Adrenal gland (tissue), 9 donors: ENCODE measurements at regions not wholly inside any gene's neighbourhood (a gene's known extent, or its start where the extent isn't known, plus 50 kb on each side); places are given as distances from the start of the nearest gene placed in this dataset.

ENCODE experiments used
- DNase-seq, 7 donors: peaks; one replicate each; pipeline ENCODE4 v3.0.0-alpha.2; 2019 to 2020
- H3K27ac ChIP-seq, 5 donors: fragments of 200-600 bp; sonication (generic) in 4 of 5; 1 replicate in 3 of 5; 2 replicates in 2 of 5; pipeline versions ENCODE4 v1.5.1 to v1.8.0; 2016 to 2020; ENCODE audit warnings: mild to moderate bottlenecking in 1 of 5
- H3K27me3 ChIP-seq: fragments of 200-600 bp; 2 replicates; pipeline ENCODE4 v1.8.0; 2021
- H3K36me3 ChIP-seq, 2 donors: fragments of 200-600 bp; replicated peaks in 1 of 2; 1 replicate in 1 of 2; 2 replicates in 1 of 2; pipeline versions ENCODE4 v1.5.1 to v1.8.0; 2018 to 2022
- H3K4me1 ChIP-seq, 2 donors: fragments of 200-600 bp; replicated peaks in 1 of 2; 1 replicate in 1 of 2; 2 replicates in 1 of 2; pipeline versions ENCODE4 v1.5.1 to v1.8.0; 2018 to 2021
- H3K4me3 ChIP-seq, 4 donors: fragments of 200-600 bp; sonication (generic) in 3 of 4; one replicate each; pipeline ENCODE4 v1.5.1; 2016 to 2018
- H3K9me3 ChIP-seq, 3 donors: fragments of 200-600 bp; sonication (generic) in 1 of 3; replicated peaks in 1 of 3; 1 replicate in 2 of 3; 2 replicates in 1 of 3; pipeline versions ENCODE4 v1.5.1 to v1.8.0; 2016 to 2021
- POLR2A ChIP-seq, 2 donors: fragments of 450-650 bp; IDR thresholded peaks; one replicate each; pipeline ENCODE4 v1.6.1; 2017; ENCODE audit warnings: antibody characterized with exemption in 2 of 2, mild to moderate bottlenecking in 2 of 2, moderate library complexity in 1 of 2
- WGBS, 4 donors: extraction: QIAGEN DNeasy Blood & Tissue Kit in 2 of 4; methylation state at CpG; one replicate each; pipeline versions ENCODE4 v1.1.5 to v1.1.7; 2013 to 2017; 5-methylcytosine and 5-hydroxymethylcytosine counted together
- intact Hi-C, 2 donors: fragments of 100-400 bp; cut with DNase I; formaldehyde crosslinking; loops; one replicate each; pipeline versions ENCODE4 v1.14.1 to v1.15.0; 2022 to 2023
- TF ChIP-seq, protein P1 (sequence below), 6 experiments: fragments of 450-650 bp in 4 of 6; fragments of 200-600 bp in 2 of 6; sonication (generic) in 1 of 6; IDR thresholded peaks; 1 replicate in 5 of 6; 2 replicates in 1 of 6; pipeline versions ENCODE4 v1.5.1 to v1.8.0; 2016 to 2021; ENCODE audit warnings: antibody characterized with exemption in 6 of 6, mild to moderate bottlenecking in 2 of 6, moderate library complexity in 1 of 6
- donor health status: healthy with polysubstance abuse.
- donor health status: Bipolar disorder and iron deficiency.
- donor health status: DM: yes; HTN: yes; CAD: no.
- donor health status: DM: no; HTN: no; CAD: no.
- donor health status: DM: no; HTN: no; CAD: no.

DNA sequence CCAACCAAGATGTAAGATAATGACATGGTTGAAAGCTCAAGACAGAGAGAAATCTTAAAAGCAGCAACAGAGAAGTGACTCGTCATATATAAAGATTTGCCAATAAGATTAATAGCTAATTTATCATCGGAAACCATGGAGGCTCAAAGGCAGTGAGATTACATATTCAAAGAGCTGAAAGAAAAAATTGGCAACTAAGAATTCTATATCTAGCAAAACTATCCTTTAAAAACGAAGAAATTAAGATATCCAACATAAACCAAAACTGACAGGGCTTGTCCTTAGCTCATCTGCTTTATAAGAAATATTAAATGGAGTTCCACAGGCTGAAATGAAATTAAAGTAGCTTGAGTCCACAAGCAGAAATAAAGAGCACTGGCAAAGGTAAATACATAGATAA lies 236.6 kb downstream of the ANAPC1 start:
- no peaks in the 10 kb centered on the region for H3K36me3 ChIP-seq
- TF ChIP-seq POLR2A (IDR thresholded peaks at IDR 0.05): no peak
- TF ChIP-seq, protein P1, sequence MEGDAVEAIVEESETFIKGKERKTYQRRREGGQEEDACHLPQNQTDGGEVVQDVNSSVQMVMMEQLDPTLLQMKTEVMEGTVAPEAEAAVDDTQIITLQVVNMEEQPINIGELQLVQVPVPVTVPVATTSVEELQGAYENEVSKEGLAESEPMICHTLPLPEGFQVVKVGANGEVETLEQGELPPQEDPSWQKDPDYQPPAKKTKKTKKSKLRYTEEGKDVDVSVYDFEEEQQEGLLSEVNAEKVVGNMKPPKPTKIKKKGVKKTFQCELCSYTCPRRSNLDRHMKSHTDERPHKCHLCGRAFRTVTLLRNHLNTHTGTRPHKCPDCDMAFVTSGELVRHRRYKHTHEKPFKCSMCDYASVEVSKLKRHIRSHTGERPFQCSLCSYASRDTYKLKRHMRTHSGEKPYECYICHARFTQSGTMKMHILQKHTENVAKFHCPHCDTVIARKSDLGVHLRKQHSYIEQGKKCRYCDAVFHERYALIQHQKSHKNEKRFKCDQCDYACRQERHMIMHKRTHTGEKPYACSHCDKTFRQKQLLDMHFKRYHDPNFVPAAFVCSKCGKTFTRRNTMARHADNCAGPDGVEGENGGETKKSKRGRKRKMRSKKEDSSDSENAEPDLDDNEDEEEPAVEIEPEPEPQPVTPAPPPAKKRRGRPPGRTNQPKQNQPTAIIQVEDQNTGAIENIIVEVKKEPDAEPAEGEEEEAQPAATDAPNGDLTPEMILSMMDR (IDR thresholded peaks at IDR 0.05): no peak
- no peaks in the 10 kb centered on the region for H3K27me3 ChIP-seq
- H3K4me1 ChIP-seq: no peaks in the 10 kb centered on the region
- DNase-seq: no peak
- 75 to 88% (median 80%) methylated on average over 3 of the region's 3 CpGs for WGBS, 4 donors
- intact Hi-C loops: no loop called here
- peaks cover 0 to 11% (median 0%) of the 10 kb centered on the region in 3 donors for H3K9me3 ChIP-seq
- no peak overlapping the region for H3K27ac ChIP-seq
- H3K4me3 ChIP-seq: no peak overlapping the region

DNA sequence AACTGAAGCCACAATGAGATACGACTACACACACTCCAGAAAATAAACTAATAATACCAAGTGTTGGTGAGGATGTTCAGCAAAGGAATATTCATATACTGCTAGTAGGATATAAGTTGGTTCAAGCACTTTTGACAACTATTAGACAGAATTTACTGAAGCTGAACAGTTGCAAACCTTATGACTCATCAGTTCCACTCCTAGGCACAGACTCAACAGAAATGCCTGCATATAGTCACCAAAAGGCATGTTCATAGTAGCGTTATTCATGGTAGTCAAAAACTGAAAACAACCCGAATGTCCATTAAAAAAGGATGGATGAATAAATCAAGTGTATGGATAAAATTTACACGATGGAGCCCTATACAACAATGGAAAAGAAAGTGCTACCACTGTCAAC lies 232.0 kb downstream of the ANAPC1 start:
- H3K4me3 ChIP-seq: no peak overlapping the region
- H3K27ac ChIP-seq: no peak overlapping the region
- H3K9me3 ChIP-seq: peaks cover 0 to 7% (median 0%) of the 10 kb centered on the region in 3 donors
- intact Hi-C loops: no loop called here
- WGBS, 4 donors: 90 to 95% (median 91%) methylated on average over 4 of the region's 4 CpGs
- DNase-seq: no peak
- no peaks in the 10 kb centered on the region for H3K27me3 ChIP-seq
- TF ChIP-seq, protein P1 (IDR thresholded peaks at IDR 0.05): no peak
- no peak for TF ChIP-seq POLR2A (IDR thresholded peaks at IDR 0.05)
- H3K4me1 ChIP-seq: no peaks in the 10 kb centered on the region
- H3K36me3 ChIP-seq: no peaks in the 10 kb centered on the region

DNA sequence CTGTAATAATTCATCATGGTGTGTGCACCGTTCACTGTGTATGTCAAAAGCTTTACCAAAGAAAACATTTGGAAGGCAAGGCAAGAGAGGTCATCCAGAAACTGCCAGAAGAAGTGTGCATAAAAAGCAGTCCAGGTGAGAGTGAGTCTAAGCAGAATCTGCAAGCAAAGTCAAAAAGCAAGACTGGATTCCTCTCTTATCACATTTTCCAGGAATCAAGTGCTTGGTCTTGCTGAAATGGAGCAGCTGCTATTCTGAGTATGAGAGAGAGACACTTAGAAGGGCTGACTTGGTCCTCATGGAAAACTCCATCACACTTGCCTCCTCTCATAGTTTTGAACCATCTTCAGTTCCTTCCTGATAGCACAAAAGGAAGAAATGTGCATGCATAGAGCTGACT lies 231.3 kb downstream of the ANAPC1 start:
- Histone ChIP-seq H3K9me3 (peaks cover 0 to under 1% (median 0%) of the 10 kb centered on the region in 3 donors), H3K4me1 (no peaks in the 10 kb centered on the region), H3K36me3 (no peaks in the 10 kb centered on the region), H3K4me3 (no peak overlapping the region), H3K27me3 (no peaks in the 10 kb centered on the region), H3K27ac (no peak overlapping the region)
- WGBS, 4 donors: 81 to 88% (median 84%) methylated on average over 1 of the region's 1 CpG
- no peak for TF ChIP-seq POLR2A (IDR thresholded peaks at IDR 0.05)
- TF ChIP-seq, protein P1 (IDR thresholded peaks at IDR 0.05): no peak
- no peak for DNase-seq
- intact Hi-C loops: no loop called here

DNA sequence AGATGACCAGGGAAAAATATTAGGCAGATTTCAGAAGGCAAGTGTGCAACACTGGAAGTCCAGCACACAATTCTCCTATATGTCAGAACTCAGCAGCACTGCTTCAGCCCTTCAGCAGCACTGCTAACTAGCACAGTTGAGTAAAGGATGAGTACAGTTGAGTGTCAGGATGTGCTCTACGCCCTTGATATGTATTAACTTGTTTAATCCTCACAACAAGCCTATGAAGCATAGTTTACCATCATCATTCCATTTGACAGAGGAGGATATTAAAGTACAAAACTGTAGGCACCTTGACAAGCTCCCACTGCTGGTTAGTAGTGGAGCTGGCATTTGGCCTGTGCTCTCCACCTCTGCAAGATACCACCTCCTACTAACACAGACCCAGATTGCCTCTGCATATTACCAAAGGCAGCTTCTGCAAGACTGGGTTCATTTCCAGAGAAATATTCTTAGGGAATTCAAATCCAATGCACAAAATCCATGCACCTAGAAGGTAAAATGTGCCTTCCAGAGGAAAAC lies 230.8 kb downstream of the ANAPC1 start:
- intact Hi-C loops: no loop called here
- TF ChIP-seq, protein P1 (IDR thresholded peaks at IDR 0.05): no peak
- TF ChIP-seq POLR2A (IDR thresholded peaks at IDR 0.05): no peak

More for the DNA sequence above, 230.8 kb downstream of the ANAPC1 start:
- H3K36me3 ChIP-seq: no peaks in the 10 kb centered on the region
- no peaks in the 10 kb centered on the region for H3K27me3 ChIP-seq
- no peak for DNase-seq
- no peaks in the 10 kb centered on the region for H3K4me1 ChIP-seq
- no peak overlapping the region for H3K4me3 ChIP-seq
- no peaks in the 10 kb centered on the region for H3K9me3 ChIP-seq
- WGBS, 4 donors: 75 to 89% (median 89%) methylated on average over 1 of the region's 1 CpG; no CpG with 5 or more reads in 1 of the 4 donors
- H3K27ac ChIP-seq: no peak overlapping the region
